PC-9 (cell line): ENCODE measurements at regions not wholly inside any gene's neighbourhood (a gene's known extent, or its start where the extent isn't known, plus 50 kb on each side); places are given as distances from the start of the nearest gene placed in this dataset.

Source experiments
- CTCF ChIP-seq: fragments of 200-600 bp; sonication (generic); conservative IDR thresholded peaks from 2 replicates; pipeline ENCODE4 v1.6.1; 2017; ENCODE audit warnings: mixed run types, antibody characterized with exemption, mild to moderate bottlenecking, moderate library complexity
- EZH2 ChIP-seq: fragments of 200-600 bp; sonication (generic); IDR thresholded peaks from 2 replicates; pipeline ENCODE4 v1.8.0; 2017; ENCODE audit warnings: antibody characterized with exemption, low read depth

- TF ChIP-seq CTCF (no peak), EZH2 (no peak)
These were observed 56.0 kb upstream of the PITRM1 start for GRCh38 chr10:3228629-3228945.
